ENCODE measurements at regions not wholly inside any gene's neighbourhood (a gene's known extent, or its start where the extent isn't known, plus 50 kb on each side); places are given as distances from the start of the nearest gene placed in this dataset.

DNA sequence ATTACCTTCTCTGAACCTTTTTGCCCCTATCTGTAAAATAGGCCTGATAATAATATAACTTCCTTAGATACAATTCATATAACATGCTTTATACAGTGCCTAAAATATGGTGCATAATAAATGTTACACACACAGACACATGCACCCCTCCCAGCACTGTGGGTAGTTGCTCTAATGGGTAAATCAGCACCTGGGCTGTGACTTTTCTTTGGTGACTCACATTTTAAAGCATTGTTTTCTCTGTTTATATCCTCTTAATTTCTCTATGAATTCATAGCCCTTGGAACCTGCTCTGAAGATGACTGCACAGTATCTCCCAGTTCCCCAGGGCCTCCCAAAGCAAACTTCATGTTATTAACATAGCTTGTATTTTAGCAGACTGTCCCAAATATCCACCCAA is 248.2 kb upstream of the TNP1 start:
- no peaks in the 10 kb centered on the region for H3K36me3 ChIP-seq (replicated peaks in 1 of 2; ENCODE audit: control insufficient read depth in 1 of 2, insufficient read depth in 2 of 2, low read length in 2 of 2)
- H3K9ac ChIP-seq (ENCODE audit: insufficient read depth, low read depth, low read length) = no peak overlapping the region
- ATAC-seq = no peak
- no peak for DNase-seq (ENCODE audit: low spot score)
- no peak overlapping the region for H2AFZ ChIP-seq (ENCODE audit: low read length)
- no peaks in the 10 kb centered on the region for H3K79me2 ChIP-seq (ENCODE audit: insufficient read depth, low read length)
- no peak for FAIRE-seq
- H3K4me1 ChIP-seq (ENCODE audit: insufficient read depth, low read length) = no peaks in the 10 kb centered on the region
- intact Hi-C loops (cut with micrococcal nuclease; ENCODE audit: unreplicated experiment) = no loop called here
- no peaks in the 10 kb centered on the region for H3K27me3 ChIP-seq (ENCODE audit: control insufficient read depth in 1 of 2, insufficient read depth in 2 of 2, low read length in 2 of 2)
- no peak overlapping the region for H3K27ac ChIP-seq (ENCODE audit: extremely low read length, insufficient read depth, low read length)
- no peak overlapping the region for H3K4me2 ChIP-seq (ENCODE audit: low read depth, low read length)
- H3K4me3 ChIP-seq (replicated peaks in 1 of 3; ENCODE audit: insufficient read depth in 1 of 3, low read depth in 2 of 3, low read length in 3 of 3) = no peak overlapping the region
- ChIA-PET CTCF (ENCODE audit: low intra/inter-chr PET ratio, low total read pairs) (no interaction called here), POLR2A (no interaction called here)
- TF ChIP-seq NBN (conservative IDR thresholded peaks at IDR 0.05) (no peak), KLF15 (CRISPR knock-in tag; IDR thresholded peaks at IDR 0.05; ENCODE audit: borderline replicate concordance) (no peak), RAD21 (CRISPR knock-in tag; IDR thresholded peaks at IDR 0.05) (no peak)
- no TSS peak for BruUV-seq (replicated peaks)
- H3K9me3 ChIP-seq (ENCODE audit: low read length) = no peaks in the 10 kb centered on the region
- H4K20me1 ChIP-seq (ENCODE audit: insufficient read depth, low read length) = no peaks in the 10 kb centered on the region
- in situ Hi-C loops (cut with HindIII; ENCODE audit: extremely low pct_ligation_motif_present, low pct_unique_long_range_greater_than_20kb) = no loop called here

DNA sequence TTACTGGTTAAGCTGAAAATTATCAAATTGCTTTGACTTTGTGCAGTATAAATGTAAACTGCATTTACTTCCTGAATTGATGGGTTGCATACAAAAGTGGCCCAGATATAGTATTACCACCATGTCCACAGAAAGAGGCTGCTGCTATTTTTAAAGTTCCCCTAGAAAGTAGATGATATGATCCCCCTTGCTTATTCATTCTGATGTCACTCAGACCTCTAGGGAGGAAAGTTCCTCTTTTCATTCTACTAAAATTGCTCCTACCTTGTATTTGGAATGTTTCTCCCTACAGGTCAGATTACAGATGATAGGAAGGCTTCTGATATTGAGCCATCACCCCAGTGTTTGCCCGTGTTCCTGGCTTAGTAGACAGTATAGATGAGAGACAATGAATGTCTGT is 247.6 kb upstream of the TNP1 start:
- Histone ChIP-seq H4K20me1 (ENCODE audit: insufficient read depth, low read length) (no peaks in the 10 kb centered on the region), H3K36me3 (replicated peaks in 1 of 2; ENCODE audit: control insufficient read depth in 1 of 2, insufficient read depth in 2 of 2, low read length in 2 of 2) (no peaks in the 10 kb centered on the region), H3K27ac (ENCODE audit: extremely low read length, insufficient read depth, low read length) (no peak overlapping the region), H3K4me1 (ENCODE audit: insufficient read depth, low read length) (no peaks in the 10 kb centered on the region), H3K4me3 (replicated peaks in 1 of 3; ENCODE audit: insufficient read depth in 1 of 3, low read depth in 2 of 3, low read length in 3 of 3) (no peak overlapping the region), H3K79me2 (ENCODE audit: insufficient read depth, low read length) (no peaks in the 10 kb centered on the region), H3K9me3 (ENCODE audit: low read length) (no peaks in the 10 kb centered on the region), H3K4me2 (ENCODE audit: low read depth, low read length) (no peak overlapping the region), H2AFZ (ENCODE audit: low read length) (no peak overlapping the region), H3K27me3 (ENCODE audit: control insufficient read depth in 1 of 2, insufficient read depth in 2 of 2, low read length in 2 of 2) (no peaks in the 10 kb centered on the region), H3K9ac (ENCODE audit: insufficient read depth, low read depth, low read length) (no peak overlapping the region)
- no TSS peak for BruUV-seq (replicated peaks)
- in situ Hi-C loops (cut with HindIII; ENCODE audit: extremely low pct_ligation_motif_present, low pct_unique_long_range_greater_than_20kb) (no loop called here), intact Hi-C loops (cut with micrococcal nuclease; ENCODE audit: unreplicated experiment) (no loop called here)
- CTCF ChIA-PET (ENCODE audit: low intra/inter-chr PET ratio, low total read pairs) = no interaction called here
- no peak for FAIRE-seq
- 0% methylated on average over 1 of the region's 1 CpG for WGBS (ENCODE audit: low lambda C conversion rate)
- ATAC-seq = no peak
- DNase-seq (ENCODE audit: low spot score) = no peak
- POLR2A ChIA-PET = no interaction called here
- TF ChIP-seq MIXL1 (CRISPR knock-in tag; IDR thresholded peaks at IDR 0.05) (no peak), PHF5A (CRISPR knock-in tag; IDR thresholded peaks at IDR 0.05; ENCODE audit: low read depth, unreplicated experiment) (no peak), SMYD3 (CRISPR knock-in tag; IDR thresholded peaks at IDR 0.05) (no peak), CAMTA2 (CRISPR knock-in tag; IDR thresholded peaks at IDR 0.05; ENCODE audit: borderline replicate concordance) (no peak), ZBTB42 (CRISPR knock-in tag; IDR thresholded peaks at IDR 0.05) (no peak), NR3C1 (CRISPR knock-in tag; IDR thresholded peaks at IDR 0.05) (no peak), REST (IDR thresholded peaks at IDR 0.05; ENCODE audit: borderline replicate concordance in 1 of 2, low read depth in 1 of 2, low read length in 2 of 2) (no peak), ASH2L (IDR thresholded peaks at IDR 0.05; ENCODE audit: insufficient read length, low read depth, low read length) (no peak), SMC3 (IDR thresholded peaks at IDR 0.05; ENCODE audit: low read length) (no peak), ZNF749 (CRISPR knock-in tag; IDR thresholded peaks at IDR 0.05; ENCODE audit: borderline replicate concordance) (no peak), ZSCAN31 (CRISPR knock-in tag; IDR thresholded peaks at IDR 0.05; ENCODE audit: low read depth) (no peak), ZBTB7B (CRISPR knock-in tag; IDR thresholded peaks at IDR 0.05) (no peak)
- TF ChIP-seq, protein P1, sequence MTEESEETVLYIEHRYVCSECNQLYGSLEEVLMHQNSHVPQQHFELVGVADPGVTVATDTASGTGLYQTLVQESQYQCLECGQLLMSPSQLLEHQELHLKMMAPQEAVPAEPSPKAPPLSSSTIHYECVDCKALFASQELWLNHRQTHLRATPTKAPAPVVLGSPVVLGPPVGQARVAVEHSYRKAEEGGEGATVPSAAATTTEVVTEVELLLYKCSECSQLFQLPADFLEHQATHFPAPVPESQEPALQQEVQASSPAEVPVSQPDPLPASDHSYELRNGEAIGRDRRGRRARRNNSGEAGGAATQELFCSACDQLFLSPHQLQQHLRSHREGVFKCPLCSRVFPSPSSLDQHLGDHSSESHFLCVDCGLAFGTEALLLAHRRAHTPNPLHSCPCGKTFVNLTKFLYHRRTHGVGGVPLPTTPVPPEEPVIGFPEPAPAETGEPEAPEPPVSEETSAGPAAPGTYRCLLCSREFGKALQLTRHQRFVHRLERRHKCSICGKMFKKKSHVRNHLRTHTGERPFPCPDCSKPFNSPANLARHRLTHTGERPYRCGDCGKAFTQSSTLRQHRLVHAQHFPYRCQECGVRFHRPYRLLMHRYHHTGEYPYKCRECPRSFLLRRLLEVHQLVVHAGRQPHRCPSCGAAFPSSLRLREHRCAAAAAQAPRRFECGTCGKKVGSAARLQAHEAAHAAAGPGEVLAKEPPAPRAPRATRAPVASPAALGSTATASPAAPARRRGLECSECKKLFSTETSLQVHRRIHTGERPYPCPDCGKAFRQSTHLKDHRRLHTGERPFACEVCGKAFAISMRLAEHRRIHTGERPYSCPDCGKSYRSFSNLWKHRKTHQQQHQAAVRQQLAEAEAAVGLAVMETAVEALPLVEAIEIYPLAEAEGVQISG (CRISPR knock-in tag; IDR thresholded peaks at IDR 0.05) = no peak
